Liver (tissue), 7 donors: ENCODE measurements at regions not wholly inside any gene's neighbourhood (a gene's known extent, or its start where the extent isn't known, plus 50 kb on each side); places are given as distances from the start of the nearest gene placed in this dataset.

Source experiments
- DNase-seq: peaks from one replicate; pipeline ENCODE4 v3.0.0-alpha.2; 2017; ENCODE audit warnings: low spot score
- H3K27ac ChIP-seq, 2 donors: one replicate each; pipeline ENCODE4 v1.7.0; 2013; ENCODE audit warnings: inconsistent platforms in 2 of 2, low read length in 2 of 2, control low read depth in 1 of 2, low read depth in 1 of 2, mild to moderate bottlenecking in 1 of 2
- H3K27me3 ChIP-seq, 4 donors: one replicate each; pipeline versions ENCODE4 v1.6.1 to v1.7.0; 2013; ENCODE audit warnings: low read length in 3 of 4, inconsistent platforms in 1 of 4, mild to moderate bottlenecking in 1 of 4, moderate library complexity in 1 of 4; ENCODE audit not compliant: control insufficient read depth in 4 of 4, insufficient read depth in 4 of 4
- H3K36me3 ChIP-seq, 4 donors: one replicate each; pipeline versions ENCODE4 v1.6.1 to v1.7.0; 2013; ENCODE audit warnings: low read length in 3 of 4, mild to moderate bottlenecking in 3 of 4, low read depth in 1 of 4, moderate library complexity in 1 of 4; ENCODE audit not compliant: control insufficient read depth in 4 of 4, insufficient read depth in 3 of 4
- H3K4me1 ChIP-seq, 4 donors: one replicate each; pipeline versions ENCODE4 v1.6.1 to v1.7.0; 2013; ENCODE audit warnings: low read length in 3 of 4, mild to moderate bottlenecking in 3 of 4, moderate library complexity in 1 of 4; ENCODE audit not compliant: control insufficient read depth in 4 of 4, insufficient read depth in 4 of 4
- H3K4me3 ChIP-seq, 3 donors: one replicate each; pipeline versions ENCODE4 v1.6.1 to v1.7.0; 2013; ENCODE audit warnings: low read length in 3 of 3, control low read depth in 1 of 3, low read depth in 1 of 3, mild to moderate bottlenecking in 1 of 3
- H3K9ac ChIP-seq, 2 donors: one replicate each; pipeline ENCODE4 v1.7.0; 2013; ENCODE audit warnings: low read length in 2 of 2, mild to moderate bottlenecking in 2 of 2, moderate library complexity in 2 of 2, control low read depth in 1 of 2, low read depth in 1 of 2
- H3K9me3 ChIP-seq, 4 donors: one replicate each; pipeline versions ENCODE4 v1.6.1 to v1.7.0; 2013; ENCODE audit warnings: low read length in 3 of 4; ENCODE audit not compliant: control insufficient read depth in 4 of 4
- EGR1 ChIP-seq, 2 donors: IDR thresholded peaks; 2 replicates each; pipeline ENCODE4 v1.6.1; 2016 to 2018; ENCODE audit warnings: antibody characterized with exemption in 2 of 2, low read depth in 2 of 2
- FOXA1 ChIP-seq: IDR thresholded peaks from 2 replicates; pipeline ENCODE4 v1.6.1; 2016; ENCODE audit warnings: antibody characterized with exemption
- FOXA2 ChIP-seq: IDR thresholded peaks from 2 replicates; pipeline ENCODE4 v1.6.1; 2016; ENCODE audit warnings: antibody characterized with exemption
- GABPA ChIP-seq, 2 donors: IDR thresholded peaks in 1 of 2; conservative IDR thresholded peaks in 1 of 2; 2 replicates each; pipeline ENCODE4 v1.6.1; 2016; ENCODE audit warnings: antibody characterized with exemption in 2 of 2, mild to moderate bottlenecking in 1 of 2, moderate library complexity in 1 of 2
- HNF4A ChIP-seq, 2 donors: conservative IDR thresholded peaks; 2 replicates each; pipeline ENCODE4 v1.6.1; 2016; ENCODE audit warnings: antibody characterized with exemption in 2 of 2, mild to moderate bottlenecking in 2 of 2
- NR2F2 ChIP-seq: IDR thresholded peaks from 2 replicates; pipeline ENCODE4 v1.6.1; 2016; ENCODE audit warnings: antibody characterized with exemption
- RAD21 ChIP-seq, 2 donors: IDR thresholded peaks; 2 replicates each; pipeline ENCODE4 v1.6.1; 2016; ENCODE audit warnings: antibody characterized with exemption in 2 of 2, mild to moderate bottlenecking in 2 of 2
- SP1 ChIP-seq: IDR thresholded peaks from 2 replicates; pipeline ENCODE4 v1.6.1; 2018; ENCODE audit warnings: antibody characterized with exemption, mild to moderate bottlenecking
- YY1 ChIP-seq: IDR thresholded peaks from 2 replicates; pipeline ENCODE4 v1.6.1; 2016; ENCODE audit warnings: antibody characterized with exemption, mild to moderate bottlenecking
- WGBS: extraction: QIAGEN DNeasy Blood & Tissue Kit; methylation state at CpG from one replicate; pipeline ENCODE4 v1.1.7; 2013; 5-methylcytosine and 5-hydroxymethylcytosine counted together
- TF ChIP-seq, protein P1 (sequence below): IDR thresholded peaks from 2 replicates; pipeline ENCODE4 v1.6.1; 2016; ENCODE audit warnings: antibody characterized with exemption
- TF ChIP-seq, protein P2 (sequence below): IDR thresholded peaks from 2 replicates; pipeline ENCODE4 v1.6.1; 2016; ENCODE audit warnings: antibody characterized with exemption
- donor health status: healthy.
- donor health status: healthy.
- donor health status: healthy.
- donor health status: healthy.

DNA sequence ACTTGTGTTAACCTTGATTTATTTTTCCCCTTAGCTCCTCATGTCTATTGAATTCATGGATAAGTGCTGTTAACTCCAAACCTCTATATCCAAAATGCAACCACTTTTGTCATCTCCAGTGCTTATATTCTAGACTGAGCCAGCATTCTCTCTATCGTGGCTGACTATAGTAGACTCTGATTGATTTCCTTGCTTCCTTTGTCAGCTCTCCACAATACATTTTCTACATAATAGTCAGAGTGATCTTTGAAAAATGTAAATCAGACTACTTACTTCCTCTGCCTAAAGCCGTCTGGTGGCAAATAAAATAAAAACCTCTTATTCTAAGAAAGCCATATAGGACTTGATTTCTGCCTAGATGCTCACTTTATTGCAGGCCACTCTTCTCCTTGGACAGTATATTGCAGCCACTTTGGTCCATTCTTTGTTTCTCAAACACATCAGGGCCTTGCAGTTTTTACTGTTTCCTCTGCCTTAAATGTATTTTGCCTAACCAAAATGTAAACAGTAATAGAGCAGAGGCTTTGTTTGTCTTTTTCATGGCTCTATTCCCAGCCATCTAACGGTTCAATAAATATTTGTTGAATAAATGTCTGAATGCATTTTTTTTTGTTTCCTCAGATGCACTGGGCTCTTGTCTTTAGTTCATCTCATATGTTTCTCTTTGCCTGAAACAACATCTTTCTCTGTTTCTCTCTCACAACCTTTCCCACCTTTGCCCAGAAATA, 243.6 kb upstream of the CSNK1A1L start:
- Histone ChIP-seq H3K9ac (no peak overlapping the region), H3K4me3 (no peak overlapping the region), H3K36me3 (no peaks in the 10 kb centered on the region), H3K4me1 (no peaks in the 10 kb centered on the region), H3K27ac (no peak overlapping the region), H3K27me3 (no peaks in the 10 kb centered on the region), H3K9me3 (no peaks in the 10 kb centered on the region)
- DNase-seq: no peak
- 46% methylated on average over 3 of the region's 3 CpGs for WGBS
- TF ChIP-seq, protein P1, sequence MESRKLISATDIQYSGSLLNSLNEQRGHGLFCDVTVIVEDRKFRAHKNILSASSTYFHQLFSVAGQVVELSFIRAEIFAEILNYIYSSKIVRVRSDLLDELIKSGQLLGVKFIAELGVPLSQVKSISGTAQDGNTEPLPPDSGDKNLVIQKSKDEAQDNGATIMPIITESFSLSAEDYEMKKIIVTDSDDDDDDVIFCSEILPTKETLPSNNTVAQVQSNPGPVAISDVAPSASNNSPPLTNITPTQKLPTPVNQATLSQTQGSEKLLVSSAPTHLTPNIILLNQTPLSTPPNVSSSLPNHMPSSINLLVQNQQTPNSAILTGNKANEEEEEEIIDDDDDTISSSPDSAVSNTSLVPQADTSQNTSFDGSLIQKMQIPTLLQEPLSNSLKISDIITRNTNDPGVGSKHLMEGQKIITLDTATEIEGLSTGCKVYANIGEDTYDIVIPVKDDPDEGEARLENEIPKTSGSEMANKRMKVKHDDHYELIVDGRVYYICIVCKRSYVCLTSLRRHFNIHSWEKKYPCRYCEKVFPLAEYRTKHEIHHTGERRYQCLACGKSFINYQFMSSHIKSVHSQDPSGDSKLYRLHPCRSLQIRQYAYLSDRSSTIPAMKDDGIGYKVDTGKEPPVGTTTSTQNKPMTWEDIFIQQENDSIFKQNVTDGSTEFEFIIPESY: no peak

GRCh38 chr13:37345869-37346268, 240.4 kb upstream of the CSNK1A1L start:
- Histone ChIP-seq H3K36me3 (no peaks in the 10 kb centered on the region), H3K4me1 (no peaks in the 10 kb centered on the region), H3K4me3 (no peak overlapping the region), H3K9me3 (no peaks in the 10 kb centered on the region), H3K27me3 (no peaks in the 10 kb centered on the region), H3K27ac (no peak overlapping the region), H3K9ac (no peak overlapping the region)
- TF ChIP-seq SP1 (no peak), GABPA (IDR thresholded peaks at IDR 0.05 in 1 of 2, conservative IDR thresholded peaks at IDR 0.05 in 1 of 2) (no peak), RAD21 (IDR thresholded peaks at IDR 0.05) (no peak)
- 18% methylated on average over 1 of the region's 1 CpG for WGBS
- DNase-seq: no peak

DNA sequence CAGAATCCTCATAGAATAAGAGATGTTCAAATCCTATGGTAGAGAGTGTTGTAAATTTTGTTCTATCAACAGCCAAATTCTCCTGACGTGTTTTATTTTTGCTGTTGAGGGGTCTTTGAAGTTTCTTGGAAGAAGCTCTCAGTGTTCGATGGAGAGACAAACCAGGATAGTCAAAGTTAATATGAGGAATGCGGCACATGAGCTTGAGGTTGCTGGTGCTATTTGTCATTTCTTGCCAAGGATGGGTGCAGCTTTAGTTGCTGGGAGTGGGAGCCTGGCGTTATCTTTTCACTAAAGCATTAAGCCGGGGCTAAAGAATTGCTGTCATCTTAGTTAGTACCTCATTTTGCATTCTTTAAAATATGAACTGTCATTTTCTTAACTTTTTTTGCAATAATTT, 239.9 kb upstream of the CSNK1A1L start:
- Histone ChIP-seq H3K9me3 (no peaks in the 10 kb centered on the region), H3K4me1 (no peaks in the 10 kb centered on the region), H3K4me3 (no peak overlapping the region), H3K9ac (no peak overlapping the region), H3K36me3 (no peaks in the 10 kb centered on the region), H3K27me3 (no peaks in the 10 kb centered on the region), H3K27ac (no peak overlapping the region)
- no peak for DNase-seq
- no peak for TF ChIP-seq YY1
- no peak for TF ChIP-seq NR2F2
- TF ChIP-seq FOXA1: no peak
- TF ChIP-seq, protein P2, sequence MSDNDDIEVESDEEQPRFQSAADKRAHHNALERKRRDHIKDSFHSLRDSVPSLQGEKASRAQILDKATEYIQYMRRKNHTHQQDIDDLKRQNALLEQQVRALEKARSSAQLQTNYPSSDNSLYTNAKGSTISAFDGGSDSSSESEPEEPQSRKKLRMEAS: no peak
- TF ChIP-seq EGR1 (IDR thresholded peaks at IDR 0.05; ENCODE audit: low read depth in 2 of 2): no peak
- no peak for TF ChIP-seq GABPA (IDR thresholded peaks at IDR 0.05 in 1 of 2, conservative IDR thresholded peaks at IDR 0.05 in 1 of 2)
- WGBS: 68% methylated on average over 5 of the region's 5 CpGs

- Histone ChIP-seq H3K27me3 (no peaks in the 10 kb centered on the region), H3K9ac (no peak overlapping the region), H3K4me3 (no peak overlapping the region), H3K27ac (no peak overlapping the region), H3K4me1 (no peaks in the 10 kb centered on the region), H3K36me3 (no peaks in the 10 kb centered on the region), H3K9me3 (no peaks in the 10 kb centered on the region)
- 13% methylated on average over 3 of the region's 3 CpGs for WGBS
- DNase-seq: no peak
- no peak for TF ChIP-seq HNF4A (conservative IDR thresholded peaks at IDR 0.05)
- TF ChIP-seq FOXA1: no peak
- no peak for TF ChIP-seq FOXA2
Measured at GRCh38 chr13:37344056-37344455, 238.6 kb upstream of the CSNK1A1L start.
